ENCODE measurements at regions not wholly inside any gene's neighbourhood (a gene's known extent, or its start where the extent isn't known, plus 50 kb on each side); places are given as distances from the start of the nearest gene placed in this dataset.

GRCh38 chr14:49194067-49194466 is 392.1 kb downstream of the RPS29 start:
- TF ChIP-seq CTCF (IDR thresholded peaks at IDR 0.05; ENCODE audit: low read depth, low read length, poor library complexity, severe bottlenecking) (no peak), EZH2phosphoT487 (IDR thresholded peaks at IDR 0.05; ENCODE audit: borderline replicate concordance, low read length) (no peak)
